ENCODE measurements at regions not wholly inside any gene's neighbourhood (a gene's known extent, or its start where the extent isn't known, plus 50 kb on each side); places are given as distances from the start of the nearest gene placed in this dataset.

DNA sequence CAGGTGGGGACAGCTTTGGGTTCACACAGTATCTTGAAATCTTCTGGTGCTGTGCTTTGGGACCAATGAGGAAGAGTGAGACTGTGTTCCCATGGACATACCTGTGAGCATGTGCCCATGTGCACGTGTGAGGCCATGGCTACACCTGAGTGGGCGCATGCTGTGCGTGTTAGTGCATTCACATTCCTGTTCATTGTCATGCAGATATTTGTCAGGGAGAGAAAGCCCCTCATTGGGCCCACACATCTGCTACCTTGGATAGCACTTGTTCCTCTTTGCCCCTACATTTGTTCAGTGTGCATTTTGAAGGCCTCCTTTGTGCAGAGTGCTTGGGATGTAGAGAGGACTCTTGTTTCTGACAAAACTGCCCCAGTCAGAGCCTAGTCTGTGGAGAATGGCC, 154.3 kb upstream of the E2F8 start:
- Histone ChIP-seq H3K27ac (replicated peaks) (no peak overlapping the region), H3K27me3 (ENCODE audit: insufficient read depth, poor library complexity, severe bottlenecking) (no peaks in the 10 kb centered on the region), H3K4me3 (replicated peaks; ENCODE audit: insufficient read depth, low read length) (no peak overlapping the region)
- TF ChIP-seq POLR2AphosphoS5 (IDR thresholded peaks at IDR 0.05; ENCODE audit: low read depth) (no peak), REST (IDR thresholded peaks at IDR 0.05; ENCODE audit: insufficient replicate concordance, low read depth) (no peak), GABPA (IDR thresholded peaks at IDR 0.05; ENCODE audit: low read depth) (no peak), SPI1 (IDR thresholded peaks at IDR 0.05; ENCODE audit: borderline replicate concordance, low read depth) (no peak)
- TF ChIP-seq, protein P1, sequence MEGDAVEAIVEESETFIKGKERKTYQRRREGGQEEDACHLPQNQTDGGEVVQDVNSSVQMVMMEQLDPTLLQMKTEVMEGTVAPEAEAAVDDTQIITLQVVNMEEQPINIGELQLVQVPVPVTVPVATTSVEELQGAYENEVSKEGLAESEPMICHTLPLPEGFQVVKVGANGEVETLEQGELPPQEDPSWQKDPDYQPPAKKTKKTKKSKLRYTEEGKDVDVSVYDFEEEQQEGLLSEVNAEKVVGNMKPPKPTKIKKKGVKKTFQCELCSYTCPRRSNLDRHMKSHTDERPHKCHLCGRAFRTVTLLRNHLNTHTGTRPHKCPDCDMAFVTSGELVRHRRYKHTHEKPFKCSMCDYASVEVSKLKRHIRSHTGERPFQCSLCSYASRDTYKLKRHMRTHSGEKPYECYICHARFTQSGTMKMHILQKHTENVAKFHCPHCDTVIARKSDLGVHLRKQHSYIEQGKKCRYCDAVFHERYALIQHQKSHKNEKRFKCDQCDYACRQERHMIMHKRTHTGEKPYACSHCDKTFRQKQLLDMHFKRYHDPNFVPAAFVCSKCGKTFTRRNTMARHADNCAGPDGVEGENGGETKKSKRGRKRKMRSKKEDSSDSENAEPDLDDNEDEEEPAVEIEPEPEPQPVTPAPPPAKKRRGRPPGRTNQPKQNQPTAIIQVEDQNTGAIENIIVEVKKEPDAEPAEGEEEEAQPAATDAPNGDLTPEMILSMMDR (IDR thresholded peaks at IDR 0.05; ENCODE audit: insufficient read depth, low read length): no peak
- no peak for DNase-seq (ENCODE audit: low read depth in 1 of 2, low spot score in 1 of 2)

DNA sequence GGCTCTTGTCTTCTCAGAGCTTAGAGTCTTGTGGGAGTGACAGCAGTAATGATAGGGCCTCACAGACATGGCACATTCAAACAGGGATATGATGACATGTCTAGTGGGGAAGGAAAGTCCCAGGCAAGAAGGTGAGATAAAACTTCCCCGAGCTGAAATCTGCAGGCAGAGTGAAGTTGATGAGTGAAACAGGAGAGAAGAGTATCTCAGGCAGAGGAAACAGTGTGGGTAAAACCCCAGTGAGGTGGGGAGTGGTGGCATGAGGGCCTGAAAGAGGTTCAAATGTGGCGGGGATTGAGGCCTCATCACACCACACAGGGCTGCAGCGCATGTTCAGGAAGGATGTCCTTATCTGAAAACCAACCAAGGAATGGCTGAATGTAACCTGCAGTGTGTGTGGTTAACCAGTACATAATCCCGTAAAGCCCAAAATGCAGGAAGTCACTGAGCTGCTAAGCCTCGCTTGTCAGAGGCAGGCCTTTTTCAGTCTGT, 153.8 kb upstream of the E2F8 start:
- DNase-seq (ENCODE audit: low read depth in 1 of 2, low spot score in 1 of 2): no peak
- Histone ChIP-seq H3K27ac (replicated peaks) (no peak overlapping the region), H3K27me3 (ENCODE audit: insufficient read depth, poor library complexity, severe bottlenecking) (no peaks in the 10 kb centered on the region), H3K4me3 (replicated peaks; ENCODE audit: insufficient read depth, low read length) (no peak overlapping the region)
- TF ChIP-seq GABPA (IDR thresholded peaks at IDR 0.05; ENCODE audit: low read depth) (no peak), REST (IDR thresholded peaks at IDR 0.05; ENCODE audit: insufficient replicate concordance, low read depth) (no peak), SPI1 (IDR thresholded peaks at IDR 0.05; ENCODE audit: borderline replicate concordance, low read depth) (no peak), POLR2AphosphoS5 (IDR thresholded peaks at IDR 0.05; ENCODE audit: low read depth) (no peak)
- TF ChIP-seq, protein P1 (IDR thresholded peaks at IDR 0.05; ENCODE audit: insufficient read depth, low read length): no peak

DNA sequence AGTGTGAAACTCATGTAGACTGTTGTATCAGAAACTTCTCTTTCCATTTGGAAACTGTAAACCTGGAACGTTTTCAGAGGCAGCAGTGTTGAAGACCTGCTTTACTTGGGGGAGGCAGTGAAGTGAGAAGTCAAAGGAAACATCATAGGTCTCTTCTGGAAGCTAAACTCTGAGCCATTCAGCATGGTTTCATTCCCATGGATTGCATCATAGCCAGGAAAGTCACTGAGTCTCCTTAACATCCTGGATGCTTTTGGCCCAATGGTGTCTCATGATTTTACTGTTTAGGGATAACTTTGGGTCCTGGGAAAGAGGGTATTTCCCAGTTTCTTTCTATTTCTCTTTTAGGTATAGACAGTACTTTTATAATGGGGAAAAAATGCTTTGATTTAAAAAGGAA, 153.2 kb upstream of the E2F8 start:
- Histone ChIP-seq H3K27ac (replicated peaks) (no peak overlapping the region), H3K27me3 (ENCODE audit: insufficient read depth, poor library complexity, severe bottlenecking) (no peaks in the 10 kb centered on the region), H3K4me3 (replicated peaks; ENCODE audit: insufficient read depth, low read length) (no peak overlapping the region)
- TF ChIP-seq, protein P1 (IDR thresholded peaks at IDR 0.05; ENCODE audit: insufficient read depth, low read length): no peak
- TF ChIP-seq SPI1 (IDR thresholded peaks at IDR 0.05; ENCODE audit: borderline replicate concordance, low read depth) (no peak), GABPA (IDR thresholded peaks at IDR 0.05; ENCODE audit: low read depth) (no peak), POLR2AphosphoS5 (IDR thresholded peaks at IDR 0.05; ENCODE audit: low read depth) (no peak), REST (IDR thresholded peaks at IDR 0.05; ENCODE audit: insufficient replicate concordance, low read depth) (no peak)
- no peak for DNase-seq (ENCODE audit: low read depth in 1 of 2, low spot score in 1 of 2)

Measured in HL-60 (cell line).